Fibroblast of mammary gland (primary cell): ENCODE measurements at regions not wholly inside any gene's neighbourhood (a gene's known extent, or its start where the extent isn't known, plus 50 kb on each side); places are given as distances from the start of the nearest gene placed in this dataset.
"Not testable (repeated sequence)": the region's sequence is repeated elsewhere in the genome, so short reads cannot be mapped to it uniquely, and the experiment has no call there.

Experiments used
- DNase-seq: peaks from one replicate; pipeline ENCODE4 v3.0.0-alpha.2; 2010; ENCODE audit warnings: low read depth
- H3K4me3 ChIP-seq: 2 replicates; pipeline ENCODE4 v1.5.1; 2011; ENCODE audit warnings: low read depth, mild to moderate bottlenecking, low read length, moderate library complexity; ENCODE audit not compliant: control insufficient read depth
- TF ChIP-seq, protein P1 (sequence below): conservative IDR thresholded peaks from 2 replicates; pipeline ENCODE4 v1.5.1; 2011; ENCODE audit warnings: low read depth, low read length, inconsistent platforms; ENCODE audit not compliant: control insufficient read depth, insufficient read depth

DNA sequence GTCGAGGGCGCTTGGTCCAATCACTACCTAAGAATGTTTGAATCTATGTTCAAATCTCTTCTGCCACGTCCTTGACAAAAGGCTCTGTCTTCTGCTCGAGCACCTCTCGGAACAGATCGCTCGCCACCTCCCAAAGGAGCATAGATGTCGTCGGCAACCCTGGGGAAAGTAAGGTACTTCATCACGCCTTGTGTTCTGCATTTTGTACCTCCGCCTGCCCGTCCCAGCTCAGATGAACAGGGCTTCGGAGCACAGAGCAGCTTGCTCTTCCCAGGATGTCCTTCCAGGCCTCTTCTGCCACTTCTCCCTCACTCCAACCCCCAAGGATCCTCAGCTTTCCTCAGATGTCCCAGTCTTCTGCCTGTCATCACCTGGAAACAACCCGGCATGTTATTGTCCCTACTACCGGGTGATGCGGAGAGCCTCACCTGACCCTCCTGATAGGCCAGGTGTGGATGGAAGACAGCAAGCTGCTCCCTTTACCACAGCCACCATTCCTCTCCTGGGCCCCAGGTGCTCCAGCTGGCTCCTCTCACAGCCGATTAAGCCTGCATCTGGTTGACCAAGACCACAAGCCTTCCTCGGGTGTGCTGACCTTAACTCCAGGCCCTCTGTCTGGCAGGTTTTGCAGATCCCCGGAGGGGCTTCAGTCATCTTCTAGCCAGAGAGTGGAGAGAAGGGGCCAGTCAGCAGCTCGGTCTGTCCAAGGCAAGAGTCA, 270.5 kb downstream of the FAM43A start:
- no peak overlapping the region for H3K4me3 ChIP-seq
- TF ChIP-seq, protein P1, sequence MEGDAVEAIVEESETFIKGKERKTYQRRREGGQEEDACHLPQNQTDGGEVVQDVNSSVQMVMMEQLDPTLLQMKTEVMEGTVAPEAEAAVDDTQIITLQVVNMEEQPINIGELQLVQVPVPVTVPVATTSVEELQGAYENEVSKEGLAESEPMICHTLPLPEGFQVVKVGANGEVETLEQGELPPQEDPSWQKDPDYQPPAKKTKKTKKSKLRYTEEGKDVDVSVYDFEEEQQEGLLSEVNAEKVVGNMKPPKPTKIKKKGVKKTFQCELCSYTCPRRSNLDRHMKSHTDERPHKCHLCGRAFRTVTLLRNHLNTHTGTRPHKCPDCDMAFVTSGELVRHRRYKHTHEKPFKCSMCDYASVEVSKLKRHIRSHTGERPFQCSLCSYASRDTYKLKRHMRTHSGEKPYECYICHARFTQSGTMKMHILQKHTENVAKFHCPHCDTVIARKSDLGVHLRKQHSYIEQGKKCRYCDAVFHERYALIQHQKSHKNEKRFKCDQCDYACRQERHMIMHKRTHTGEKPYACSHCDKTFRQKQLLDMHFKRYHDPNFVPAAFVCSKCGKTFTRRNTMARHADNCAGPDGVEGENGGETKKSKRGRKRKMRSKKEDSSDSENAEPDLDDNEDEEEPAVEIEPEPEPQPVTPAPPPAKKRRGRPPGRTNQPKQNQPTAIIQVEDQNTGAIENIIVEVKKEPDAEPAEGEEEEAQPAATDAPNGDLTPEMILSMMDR: no peak
- DNase-seq: no peak

DNA sequence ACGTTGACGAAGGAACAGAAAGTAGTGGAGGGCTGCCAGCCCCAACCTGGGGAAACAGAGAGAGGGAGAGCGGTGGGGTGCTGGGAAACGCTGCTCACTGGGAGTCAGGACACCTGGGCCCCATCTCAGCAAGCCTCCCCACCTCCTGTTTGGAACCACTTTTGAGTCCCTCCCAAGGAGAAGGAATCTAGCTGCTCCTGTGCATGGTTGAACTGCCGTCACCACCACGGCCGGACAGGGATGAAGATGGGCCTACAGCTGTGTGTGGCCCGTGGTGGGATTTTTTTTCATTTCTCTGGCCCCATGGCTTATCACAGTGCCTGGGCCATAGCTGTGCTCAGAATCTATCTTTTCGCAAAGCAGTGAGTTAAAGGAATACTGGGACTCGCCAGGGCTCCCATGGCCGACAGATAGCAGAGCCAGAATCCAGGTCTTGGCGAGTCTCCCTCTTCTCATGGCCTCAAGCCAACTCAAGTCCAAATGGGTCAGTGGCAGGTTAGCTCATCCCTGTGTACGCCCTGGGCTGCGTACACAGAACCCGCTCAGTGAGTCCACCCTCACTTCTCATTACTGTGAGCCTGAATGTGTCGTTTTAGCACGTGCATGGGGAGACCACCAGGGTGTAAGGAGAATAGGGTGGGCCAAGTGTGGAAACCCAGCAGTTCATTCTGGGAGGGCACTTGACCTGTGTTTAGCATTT, 271.2 kb downstream of the FAM43A start:
- DNase-seq: no peak
- TF ChIP-seq, protein P1: no peak
- no peak overlapping the region for H3K4me3 ChIP-seq

DNA sequence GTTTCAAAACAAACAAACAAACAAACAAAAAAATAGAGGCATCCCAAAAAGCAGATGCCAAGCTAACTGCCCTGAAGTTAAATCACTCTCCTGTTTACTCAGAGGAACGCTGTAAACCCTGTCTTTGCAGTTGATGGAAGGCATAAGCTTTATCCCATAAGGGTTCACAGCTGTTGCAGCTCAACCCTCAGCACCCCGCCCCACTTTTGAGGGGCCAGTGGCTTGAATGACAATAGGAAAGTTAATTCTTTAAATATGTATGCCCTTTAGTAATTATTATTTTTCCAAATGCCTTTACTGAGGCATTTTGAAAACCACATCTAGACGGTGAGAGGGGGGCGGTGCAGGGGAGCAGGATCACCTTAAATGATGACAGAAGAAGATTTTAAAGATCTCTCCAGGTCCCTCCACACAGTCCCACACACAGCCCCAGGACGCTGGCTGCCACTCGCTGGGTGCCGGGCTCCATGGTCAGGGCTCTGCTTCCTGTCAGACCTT, 272.1 kb downstream of the FAM43A start:
- no peak for DNase-seq
- TF ChIP-seq, protein P1: no peak
- no peak overlapping the region for H3K4me3 ChIP-seq

DNA sequence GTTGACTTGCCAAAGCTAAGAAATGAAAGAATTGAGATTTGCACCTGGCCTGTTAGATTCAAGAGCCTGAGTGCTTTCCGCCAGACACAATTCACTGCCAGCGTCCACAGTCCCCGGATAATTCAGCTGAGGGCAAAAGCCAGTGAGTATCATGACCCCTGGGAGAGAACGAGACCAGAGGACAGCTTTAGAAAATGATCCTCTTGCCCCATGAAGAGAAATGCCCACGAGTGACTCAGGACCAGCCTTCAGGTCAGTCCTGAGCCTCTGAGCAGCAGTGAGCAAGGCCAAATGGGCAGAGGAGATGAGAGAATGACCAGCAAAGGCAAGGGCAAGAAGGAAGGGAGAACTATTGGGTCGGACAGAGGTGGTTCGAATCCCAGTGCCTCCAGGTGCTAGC, 273.5 kb downstream of the FAM43A start:
- TF ChIP-seq, protein P1: no peak
- DNase-seq: no peak
- H3K4me3 ChIP-seq: no peak overlapping the region

DNA sequence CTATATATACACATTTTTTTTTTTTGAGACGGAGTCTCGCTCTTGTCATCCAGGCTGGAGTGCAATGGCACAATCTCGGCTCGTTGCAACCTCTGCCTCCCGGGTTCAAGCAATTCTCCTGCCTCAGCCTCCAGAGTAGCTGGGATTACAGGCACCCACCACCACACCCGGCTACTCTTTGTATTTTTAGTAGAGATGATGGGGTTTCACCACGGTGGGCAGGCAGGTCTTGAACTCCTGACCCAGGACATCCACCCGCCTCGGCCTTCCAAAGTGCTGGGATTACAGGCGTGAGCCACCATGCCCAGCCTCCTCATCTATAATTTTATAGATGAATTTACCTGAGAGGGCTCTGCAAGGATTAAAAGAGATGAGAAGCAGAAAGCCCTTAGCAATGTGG, 274.0 kb downstream of the FAM43A start:
- H3K4me3 ChIP-seq, DNase-seq: not testable (repeated sequence)

DNA sequence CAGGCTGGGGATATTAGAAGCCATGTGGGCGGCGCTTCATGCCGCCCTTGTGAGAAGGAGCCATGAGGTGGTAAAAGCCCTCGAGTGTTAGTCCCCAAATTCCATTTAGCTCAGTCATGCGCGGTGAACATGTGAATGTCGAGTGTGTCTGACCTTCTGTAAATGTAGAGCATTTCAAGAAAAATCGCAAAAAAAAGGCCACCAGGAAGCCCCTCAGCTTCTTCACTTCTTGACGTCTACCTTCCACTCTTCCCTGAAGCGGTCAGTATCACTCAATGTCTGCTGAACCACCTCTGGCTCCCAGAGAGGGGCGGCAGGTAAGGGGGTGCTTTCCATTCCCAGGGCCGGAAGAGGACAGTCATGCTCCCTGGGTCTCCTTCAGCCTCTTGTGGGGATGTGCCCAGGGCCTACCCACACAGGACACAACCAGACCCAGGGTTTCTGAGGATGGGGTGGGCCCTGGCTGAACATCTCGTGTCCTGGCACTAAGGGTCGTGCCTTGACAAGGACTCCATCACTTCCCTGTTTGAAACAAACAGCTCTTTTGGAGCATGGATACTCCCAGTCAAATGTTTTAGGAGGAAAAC, 274.9 kb downstream of the FAM43A start:
- H3K4me3 ChIP-seq: no peak overlapping the region
- TF ChIP-seq, protein P1: no peak
- DNase-seq: no peak

DNA sequence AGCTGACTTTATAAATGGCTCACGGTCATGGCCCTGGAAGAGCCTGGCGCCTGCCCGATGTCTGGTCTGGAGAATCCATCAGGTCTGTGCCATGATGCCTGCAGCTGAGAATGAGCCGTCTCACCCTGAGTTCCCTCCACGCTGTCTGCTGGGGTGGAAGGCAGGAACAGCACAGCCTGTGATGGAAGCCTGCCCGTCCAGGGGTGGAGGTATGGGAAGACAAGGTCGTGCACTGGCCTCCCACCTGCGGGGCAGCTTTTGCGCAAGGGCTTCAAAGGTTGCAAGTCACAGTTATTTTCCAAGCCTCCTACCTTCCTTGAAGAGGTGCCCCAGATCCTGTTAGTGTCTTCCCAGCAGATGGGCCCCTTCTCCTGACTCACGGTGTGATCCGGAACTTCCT, 275.5 kb downstream of the FAM43A start:
- TF ChIP-seq, protein P1: no peak
- DNase-seq: no peak
- no peak overlapping the region for H3K4me3 ChIP-seq
